C4-2B (cell line): ENCODE measurements at regions not wholly inside any gene's neighbourhood (a gene's known extent, or its start where the extent isn't known, plus 50 kb on each side); places are given as distances from the start of the nearest gene placed in this dataset.

Experiments
- H3K27ac ChIP-seq: fragments of 450-650 bp; 2 replicates; pipeline ENCODE4 v1.5.1; 2017
- CTCF ChIP-seq: fragments of 450-650 bp; conservative IDR thresholded peaks from 2 replicates; pipeline ENCODE4 v1.5.1; 2017; ENCODE audit warnings: mild to moderate bottlenecking
- ZFX ChIP-seq: fragments of 450-650 bp; IDR thresholded peaks from 2 replicates; pipeline ENCODE4 v1.6.1; 2017

- H3K27ac ChIP-seq = no peak overlapping the region
- no peak for TF ChIP-seq ZFX
- TF ChIP-seq CTCF = no peak
These were observed 635.1 kb upstream of the SLC39A10 start for GRCh38 chr2:195021711-195022507.

- TF ChIP-seq ZFX (no peak), CTCF (no peak)
- H3K27ac ChIP-seq = no peak overlapping the region
These were observed 638.6 kb upstream of the SLC39A10 start for GRCh38 chr2:195018462-195018861.

- TF ChIP-seq ZFX (no peak), CTCF (no peak)
- no peak overlapping the region for H3K27ac ChIP-seq
These were observed 639.1 kb upstream of the SLC39A10 start for GRCh38 chr2:195017890-195018289.

- TF ChIP-seq ZFX (no peak), CTCF (no peak)
- H3K27ac ChIP-seq = no peak overlapping the region
These were observed 640.2 kb upstream of the SLC39A10 start for GRCh38 chr2:195016841-195017240.

- TF ChIP-seq ZFX (no peak), CTCF (no peak)
- H3K27ac ChIP-seq = no peak overlapping the region
These were observed 647.8 kb upstream of the SLC39A10 start for GRCh38 chr2:195009202-195009601.

- no peak for TF ChIP-seq ZFX
- no peak overlapping the region for H3K27ac ChIP-seq
These were observed 650.2 kb upstream of the SLC39A10 start for GRCh38 chr2:195006856-195007255.

- no peak overlapping the region for H3K27ac ChIP-seq
- TF ChIP-seq CTCF (no peak), ZFX (no peak)
These were observed 653.0 kb upstream of the SLC39A10 start for GRCh38 chr2:195003881-195004471.
